ENCODE measurements at regions not wholly inside any gene's neighbourhood (a gene's known extent, or its start where the extent isn't known, plus 50 kb on each side); places are given as distances from the start of the nearest gene placed in this dataset.

- no peak for TF ChIP-seq CTCF (conservative IDR thresholded peaks at IDR 0.05; ENCODE audit: low read length)
- H3K4me3 ChIP-seq (ENCODE audit: low read length), result no peak overlapping the region
- DNase-seq (ENCODE audit: low read depth), result no peak
Measured at GRCh38 chr14:27184427-27184826, 586.6 kb upstream of the NOVA1 start.

DNA sequence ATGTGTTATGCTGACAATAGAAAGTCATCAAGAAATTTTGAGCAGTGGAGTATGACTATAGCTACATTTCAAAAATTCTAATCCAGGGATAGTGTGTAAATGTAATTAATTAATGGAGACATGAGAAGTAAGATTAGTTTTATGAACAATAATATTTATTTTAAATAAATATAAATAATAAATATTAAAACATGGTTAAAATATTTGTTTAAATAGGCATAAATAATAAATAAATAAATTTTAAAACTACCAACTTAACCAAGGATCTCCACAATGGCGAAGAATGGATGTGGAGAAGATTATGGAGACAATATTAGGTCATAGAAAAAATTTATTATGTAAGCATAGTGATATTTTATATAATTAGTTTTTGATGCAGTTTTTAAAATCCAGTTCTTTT lies 588.2 kb upstream of the NOVA1 start:
- TF ChIP-seq CTCF (conservative IDR thresholded peaks at IDR 0.05; ENCODE audit: low read length), result no peak
- DNase-seq (ENCODE audit: low read depth), result no peak
- H3K4me3 ChIP-seq (ENCODE audit: low read length), result no peak overlapping the region

GRCh38 chr14:27187136-27187535 lies 589.3 kb upstream of the NOVA1 start:
- DNase-seq (ENCODE audit: low read depth), result no peak
- no peak for TF ChIP-seq CTCF (conservative IDR thresholded peaks at IDR 0.05; ENCODE audit: low read length)

DNA sequence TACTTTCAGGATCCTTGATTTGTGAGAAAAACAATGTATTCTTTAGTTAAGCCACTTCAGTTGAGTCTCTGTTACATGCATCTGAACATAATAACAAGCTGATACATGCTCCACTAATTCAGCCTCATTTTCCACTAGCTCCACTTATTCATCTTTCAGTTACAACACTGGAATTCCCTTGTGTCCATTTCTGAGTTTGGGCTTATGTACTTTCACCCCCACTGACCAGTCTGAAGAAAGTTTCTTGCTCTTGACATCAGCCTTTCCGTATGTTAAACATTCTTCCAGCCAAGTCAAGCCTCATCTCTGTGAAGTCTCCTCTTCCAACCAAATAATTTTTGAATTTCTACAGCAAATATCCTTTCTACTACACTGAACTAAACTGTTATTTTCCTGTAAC lies 592.5 kb upstream of the NOVA1 start:
- H3K4me3 ChIP-seq (ENCODE audit: low read length), result no peak overlapping the region
- no peak for DNase-seq (ENCODE audit: low read depth)
- no peak for TF ChIP-seq CTCF (conservative IDR thresholded peaks at IDR 0.05; ENCODE audit: low read length)

More at GRCh38 chr14:27187136-27187535, 589.3 kb upstream of the NOVA1 start:
- no peak overlapping the region for H3K4me3 ChIP-seq (ENCODE audit: low read length)

DNA sequence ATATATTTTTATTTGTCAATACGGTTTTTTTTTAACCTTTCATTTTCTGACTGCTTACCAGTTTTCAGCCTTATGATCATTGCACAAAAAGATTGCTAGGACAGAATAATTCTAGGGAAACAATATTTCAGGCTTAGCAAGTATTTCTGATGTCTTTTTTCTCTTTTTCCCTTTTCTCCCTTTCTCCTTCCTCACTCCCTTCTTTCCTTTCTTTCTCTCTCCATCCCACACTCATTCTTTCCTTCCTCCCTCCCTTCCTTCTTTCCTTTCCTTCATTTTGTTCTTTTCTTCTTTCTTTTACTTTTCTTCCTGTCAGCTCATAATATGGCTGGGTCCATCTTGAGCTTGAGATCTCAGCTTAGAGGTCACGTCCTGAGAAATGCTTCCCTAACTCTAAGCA lies 601.4 kb upstream of the NOVA1 start:
- TF ChIP-seq CTCF (conservative IDR thresholded peaks at IDR 0.05; ENCODE audit: low read length), result no peak
- H3K4me3 ChIP-seq (ENCODE audit: low read length), result no peak overlapping the region
- no peak for DNase-seq (ENCODE audit: low read depth)

DNA sequence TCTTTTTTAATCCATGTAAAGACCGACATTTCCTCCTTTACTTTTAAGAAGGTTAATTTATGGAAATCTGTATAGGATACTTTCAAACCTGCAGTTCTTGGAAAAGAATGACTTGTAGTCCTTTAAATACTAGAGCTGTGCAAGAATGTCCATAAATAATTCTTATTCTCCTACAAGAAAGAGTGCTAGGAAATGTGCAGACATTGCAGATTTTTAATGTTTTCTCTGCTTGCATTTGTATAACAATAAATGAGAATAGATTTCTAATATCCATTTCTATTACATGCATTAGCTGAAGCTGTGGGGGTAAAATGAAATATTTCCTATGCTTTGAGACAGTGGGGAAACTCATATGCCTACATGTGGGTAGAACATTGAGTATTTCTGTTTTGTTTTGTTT lies 607.2 kb upstream of the NOVA1 start:
- no peak overlapping the region for H3K4me3 ChIP-seq (ENCODE audit: low read length)
- no peak for TF ChIP-seq CTCF (conservative IDR thresholded peaks at IDR 0.05; ENCODE audit: low read length)
- no peak for DNase-seq (ENCODE audit: low read depth)

DNA sequence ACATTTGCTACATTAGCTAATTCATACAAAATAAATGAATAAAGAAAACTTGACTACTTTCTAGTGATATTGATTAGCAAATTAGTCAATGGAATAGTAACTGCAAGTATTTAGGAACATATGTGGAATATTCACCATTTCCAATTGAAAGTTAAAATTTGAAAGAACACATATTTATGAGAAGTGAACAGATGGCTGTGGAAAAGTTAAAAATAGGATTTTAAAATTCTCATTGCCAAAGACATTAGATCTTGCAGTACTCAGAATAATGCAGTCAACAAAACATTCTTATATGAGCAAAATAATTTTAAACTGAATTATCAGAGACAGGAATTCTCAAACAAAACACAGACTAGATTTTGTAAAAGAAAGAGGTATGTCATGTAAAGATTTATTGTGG lies 613.9 kb upstream of the NOVA1 start:
- DNase-seq (ENCODE audit: low read depth), result no peak
- no peak overlapping the region for H3K4me3 ChIP-seq (ENCODE audit: low read length)
- TF ChIP-seq CTCF (conservative IDR thresholded peaks at IDR 0.05; ENCODE audit: low read length), result no peak

Data from AG10803 (cell line).